HL-60 (cell line): ENCODE measurements at regions not wholly inside any gene's neighbourhood (a gene's known extent, or its start where the extent isn't known, plus 50 kb on each side); places are given as distances from the start of the nearest gene placed in this dataset.

Experiments used
- DNase-seq, 2 experiments: peaks; one replicate each; pipeline ENCODE4 v3.0.0-alpha.2; 2010 to 2020; ENCODE audit warnings: low read depth in 1 of 2, low spot score in 1 of 2
- H3K27ac ChIP-seq: fragments of 250-450 bp; sonication (Bioruptor Pico); replicated peaks from 2 replicates; pipeline ENCODE4 v1.5.1; 2020; ENCODE audit warnings: mild to moderate bottlenecking, moderate library complexity
- H3K27me3 ChIP-seq: fragments of 250-450 bp; sonication (Bioruptor Pico); 2 replicates; pipeline ENCODE4 v1.5.1; 2021; ENCODE audit warnings: mild to moderate bottlenecking, moderate library complexity; ENCODE audit not compliant: insufficient read depth, poor library complexity, severe bottlenecking
- H3K4me3 ChIP-seq: replicated peaks from 2 replicates; pipeline ENCODE4 v1.5.1; 2011; ENCODE audit warnings: mild to moderate bottlenecking, control low read depth, low read length; ENCODE audit not compliant: insufficient read depth
- CTCF ChIP-seq: IDR thresholded peaks from one replicate; pipeline ENCODE4 v1.5.1; 2011; ENCODE audit warnings: low read length, control low read depth, inconsistent platforms; ENCODE audit not compliant: insufficient read depth
- GABPA ChIP-seq: IDR thresholded peaks from 2 replicates; pipeline ENCODE4 v1.6.1; 2012; ENCODE audit warnings: low read depth
- POLR2AphosphoS5 ChIP-seq: IDR thresholded peaks from 2 replicates; pipeline ENCODE4 v1.6.1; 2012; ENCODE audit warnings: low read depth
- SPI1 ChIP-seq: IDR thresholded peaks from 2 replicates; pipeline ENCODE4 v1.6.1; 2012; ENCODE audit warnings: low read depth, mild to moderate bottlenecking, borderline replicate concordance
- TF ChIP-seq, protein P1 (sequence below): IDR thresholded peaks from 2 replicates; pipeline ENCODE4 v1.6.1; 2012; ENCODE audit warnings: low read depth; ENCODE audit not compliant: insufficient replicate concordance

GRCh38 chr9:89706086-89706485 lies 101.3 kb downstream of the GADD45G start:
- TF ChIP-seq GABPA (no peak), CTCF (no peak), SPI1 (no peak), POLR2AphosphoS5 (no peak)
- TF ChIP-seq, protein P1, sequence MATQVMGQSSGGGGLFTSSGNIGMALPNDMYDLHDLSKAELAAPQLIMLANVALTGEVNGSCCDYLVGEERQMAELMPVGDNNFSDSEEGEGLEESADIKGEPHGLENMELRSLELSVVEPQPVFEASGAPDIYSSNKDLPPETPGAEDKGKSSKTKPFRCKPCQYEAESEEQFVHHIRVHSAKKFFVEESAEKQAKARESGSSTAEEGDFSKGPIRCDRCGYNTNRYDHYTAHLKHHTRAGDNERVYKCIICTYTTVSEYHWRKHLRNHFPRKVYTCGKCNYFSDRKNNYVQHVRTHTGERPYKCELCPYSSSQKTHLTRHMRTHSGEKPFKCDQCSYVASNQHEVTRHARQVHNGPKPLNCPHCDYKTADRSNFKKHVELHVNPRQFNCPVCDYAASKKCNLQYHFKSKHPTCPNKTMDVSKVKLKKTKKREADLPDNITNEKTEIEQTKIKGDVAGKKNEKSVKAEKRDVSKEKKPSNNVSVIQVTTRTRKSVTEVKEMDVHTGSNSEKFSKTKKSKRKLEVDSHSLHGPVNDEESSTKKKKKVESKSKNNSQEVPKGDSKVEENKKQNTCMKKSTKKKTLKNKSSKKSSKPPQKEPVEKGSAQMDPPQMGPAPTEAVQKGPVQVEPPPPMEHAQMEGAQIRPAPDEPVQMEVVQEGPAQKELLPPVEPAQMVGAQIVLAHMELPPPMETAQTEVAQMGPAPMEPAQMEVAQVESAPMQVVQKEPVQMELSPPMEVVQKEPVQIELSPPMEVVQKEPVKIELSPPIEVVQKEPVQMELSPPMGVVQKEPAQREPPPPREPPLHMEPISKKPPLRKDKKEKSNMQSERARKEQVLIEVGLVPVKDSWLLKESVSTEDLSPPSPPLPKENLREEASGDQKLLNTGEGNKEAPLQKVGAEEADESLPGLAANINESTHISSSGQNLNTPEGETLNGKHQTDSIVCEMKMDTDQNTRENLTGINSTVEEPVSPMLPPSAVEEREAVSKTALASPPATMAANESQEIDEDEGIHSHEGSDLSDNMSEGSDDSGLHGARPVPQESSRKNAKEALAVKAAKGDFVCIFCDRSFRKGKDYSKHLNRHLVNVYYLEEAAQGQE = no peak
- Histone ChIP-seq H3K4me3 (no peak overlapping the region), H3K27ac (no peak overlapping the region), H3K27me3 (peaks cover 13% of the 10 kb centered on the region)
- DNase-seq = no peak

DNA sequence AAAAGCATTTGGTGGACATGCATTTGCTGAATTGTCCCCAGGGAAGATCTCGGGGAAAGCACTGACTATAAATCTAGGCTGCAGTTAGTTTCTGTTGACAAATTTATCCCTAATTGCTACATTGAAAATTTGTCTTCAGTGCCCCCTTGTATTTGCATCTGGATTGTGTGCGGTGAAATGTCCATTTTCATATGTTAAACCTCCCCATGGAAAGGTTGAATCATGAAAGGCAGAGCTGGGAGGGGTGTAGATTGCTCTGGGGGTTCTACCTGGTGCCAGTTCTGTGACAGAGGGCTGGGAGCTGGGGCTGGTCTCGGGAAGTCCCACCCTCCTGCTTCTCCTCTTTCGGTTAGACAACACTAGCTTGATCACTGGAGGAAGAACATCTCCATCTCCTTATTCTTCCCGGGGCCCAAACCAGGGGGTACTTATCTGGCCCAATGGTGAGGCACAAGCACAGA lies 101.9 kb downstream of the GADD45G start:
- TF ChIP-seq POLR2AphosphoS5 (no peak), SPI1 (no peak), GABPA (no peak), CTCF (no peak)
- TF ChIP-seq, protein P1 = no peak
- Histone ChIP-seq H3K27ac (no peak overlapping the region), H3K27me3 (peaks cover 9% of the 10 kb centered on the region), H3K4me3 (no peak overlapping the region)
- no peak for DNase-seq

GRCh38 chr9:89710697-89711096 lies 105.9 kb downstream of the GADD45G start:
- no peak for DNase-seq
- no peak overlapping the region for H3K4me3 ChIP-seq
- no peak overlapping the region for H3K27ac ChIP-seq
- peak; percentile 37 for TF ChIP-seq SPI1
- no peak for TF ChIP-seq GABPA
- no peaks in the 10 kb centered on the region for H3K27me3 ChIP-seq

DNA sequence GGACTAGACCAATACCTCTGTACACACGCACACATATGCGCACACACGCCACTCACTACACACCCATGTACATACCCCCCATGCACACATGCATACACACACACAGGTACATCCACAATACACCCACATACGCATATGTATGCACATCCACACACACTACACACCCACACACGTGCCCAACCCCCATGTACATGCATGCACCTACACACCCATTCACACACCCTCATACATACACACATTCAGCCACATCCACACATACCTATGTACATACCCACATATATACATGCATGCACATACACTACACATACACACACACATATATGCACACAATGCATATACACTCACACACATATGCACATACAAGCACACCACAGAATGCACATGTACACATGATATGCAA lies 107.1 kb downstream of the GADD45G start:
- no peak overlapping the region for H3K4me3 ChIP-seq
- H3K27ac ChIP-seq = no peak overlapping the region
- no peaks in the 10 kb centered on the region for H3K27me3 ChIP-seq
- DNase-seq = no peak
- TF ChIP-seq CTCF (no peak), GABPA (no peak)
